Lower leg skin (tissue), 4 donors: ENCODE measurements at regions not wholly inside any gene's neighbourhood (a gene's known extent, or its start where the extent isn't known, plus 50 kb on each side); places are given as distances from the start of the nearest gene placed in this dataset.

ENCODE experiments used
- DNase-seq, 2 donors: peaks; one replicate each; pipeline ENCODE4 v3.0.0-alpha.2; 2019; ENCODE audit warnings: low spot score in 2 of 2
- H3K4me3 ChIP-seq: fragments of 200-600 bp; sonication (generic); 2 replicates; pipeline ENCODE4 v1.5.1; 2017; ENCODE audit warnings: mild to moderate bottlenecking, low read depth; ENCODE audit not compliant: poor library complexity, severe bottlenecking
- CTCF ChIP-seq, 3 donors: fragments of 450-650 bp; IDR thresholded peaks; one replicate each; pipeline ENCODE4 v1.5.1; 2016; ENCODE audit warnings: antibody characterized with exemption in 3 of 3, mild to moderate bottlenecking in 3 of 3, moderate library complexity in 2 of 3
- POLR2A ChIP-seq, 2 donors: fragments of 450-650 bp; IDR thresholded peaks; one replicate each; pipeline ENCODE4 v1.6.1; 2016 to 2017; ENCODE audit warnings: antibody characterized with exemption in 2 of 2, mild to moderate bottlenecking in 1 of 2, moderate library complexity in 1 of 2
- WGBS, 2 donors: methylation state at CpG; one replicate each; pipeline ENCODE4 v1.1.5; 2018; 5-methylcytosine and 5-hydroxymethylcytosine counted together
- intact Hi-C: fragments of 100-400 bp; cut with DNase I; formaldehyde crosslinking; loops from one replicate; pipeline ENCODE4 v1.15.0; 2023; ENCODE audit warnings: low total_unique reads

DNA sequence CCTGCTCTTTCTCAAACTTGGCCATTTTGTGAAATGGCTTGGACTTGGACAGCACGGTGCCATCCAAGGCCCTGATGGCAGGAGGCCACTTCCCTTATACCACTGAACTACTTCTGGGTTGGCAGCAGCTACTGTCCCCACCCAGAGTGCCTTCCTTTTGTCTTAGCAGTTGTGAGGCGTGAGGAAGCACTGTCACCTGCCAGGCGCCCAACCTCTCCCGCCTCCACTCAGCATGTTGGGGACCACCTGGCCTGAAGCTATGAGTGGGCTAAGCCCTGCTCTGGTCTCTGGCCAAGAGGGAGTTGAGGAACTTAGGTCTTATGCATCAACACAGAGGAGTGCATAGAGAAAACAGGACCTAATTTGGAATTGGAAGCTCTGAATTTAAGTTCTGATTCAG, 276.0 kb downstream of the ENC1 start:
- TF ChIP-seq CTCF (IDR thresholded peaks at IDR 0.05) = no peak
- no peak for TF ChIP-seq POLR2A (IDR thresholded peaks at IDR 0.05)
- H3K4me3 ChIP-seq = no peak overlapping the region
- intact Hi-C loops = no loop called here
- no peak for DNase-seq
- 65 to 76% methylated on average over 4 of the region's 4 CpGs for WGBS, 2 donors

DNA sequence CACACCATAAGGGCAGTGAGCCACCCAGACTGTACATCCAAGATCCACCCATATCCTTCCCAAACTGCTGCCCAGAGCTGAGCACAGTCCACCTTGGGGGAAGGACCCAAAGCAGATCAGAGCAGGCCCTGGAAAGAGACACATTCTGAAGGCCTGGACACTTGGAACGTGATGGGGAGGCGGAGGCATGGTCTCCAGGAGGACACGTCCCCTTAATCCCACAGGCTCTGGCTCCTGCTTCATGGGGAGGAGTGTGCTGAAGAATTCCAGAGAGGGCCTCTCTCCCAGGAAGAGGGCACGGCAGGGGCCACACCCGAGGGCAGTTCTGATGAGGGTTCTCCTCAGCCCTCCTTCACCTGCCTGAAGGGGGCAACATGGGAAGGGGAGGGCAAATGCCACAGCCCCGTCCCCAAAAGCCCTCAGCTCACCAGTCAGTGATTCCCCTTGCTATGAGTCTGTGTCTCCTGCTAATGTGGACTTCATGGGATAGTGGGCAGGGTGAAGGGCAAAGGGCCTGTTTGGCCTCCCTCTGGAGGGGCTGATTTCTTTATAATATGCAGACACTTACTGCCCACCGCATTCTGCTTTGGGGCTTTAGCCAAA, 276.8 kb downstream of the ENC1 start:
- no peak for TF ChIP-seq POLR2A (IDR thresholded peaks at IDR 0.05)
- intact Hi-C loops = no loop called here

GRCh38 chr5:74361406-74362358, 278.8 kb downstream of the ENC1 start:
- intact Hi-C loops = no loop called here
- no peak overlapping the region for H3K4me3 ChIP-seq
- WGBS, 2 donors = 76 to 81% methylated on average over 13 of the region's 13 CpGs
- no peak for TF ChIP-seq CTCF (IDR thresholded peaks at IDR 0.05)
- no peak for DNase-seq

More for the DNA sequence above, 276.8 kb downstream of the ENC1 start:
- H3K4me3 ChIP-seq = no peak overlapping the region
- 81 to 86% methylated on average over 7 of the region's 7 CpGs for WGBS, 2 donors
- no peak for DNase-seq

GRCh38 chr5:74360535-74361210, 279.9 kb downstream of the ENC1 start:
- TF ChIP-seq POLR2A (IDR thresholded peaks at IDR 0.05) = no peak
- no peak for TF ChIP-seq CTCF (IDR thresholded peaks at IDR 0.05)
- intact Hi-C loops = no loop called here
- H3K4me3 ChIP-seq = no peak overlapping the region
- WGBS, 2 donors = 69 to 81% methylated on average over 7 of the region's 7 CpGs
- no peak for DNase-seq

DNA sequence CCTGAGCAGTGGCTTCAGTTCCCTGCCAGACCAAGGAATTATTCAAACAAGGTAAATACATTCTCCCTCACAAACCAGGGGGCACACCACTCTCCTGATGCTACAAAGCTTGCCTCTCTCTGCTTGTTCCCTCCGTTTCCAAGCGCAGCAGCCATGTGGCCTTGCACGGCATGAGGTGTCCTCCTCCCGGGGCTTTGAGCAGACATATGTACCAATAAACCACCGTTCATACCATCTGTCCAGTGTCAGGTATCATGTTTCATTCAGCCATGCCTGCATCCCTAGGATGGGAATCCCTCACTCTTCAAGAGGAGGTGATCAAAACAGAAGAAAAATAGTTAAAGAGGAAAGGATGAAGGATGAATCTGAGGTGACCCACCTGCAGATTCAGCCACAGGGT, 282.7 kb downstream of the ENC1 start:
- DNase-seq = no peak
- intact Hi-C loops = no loop called here
- no peak for TF ChIP-seq POLR2A (IDR thresholded peaks at IDR 0.05)
- WGBS, 2 donors = 58 to 75% methylated on average over 5 of the region's 5 CpGs
- H3K4me3 ChIP-seq = no peak overlapping the region

DNA sequence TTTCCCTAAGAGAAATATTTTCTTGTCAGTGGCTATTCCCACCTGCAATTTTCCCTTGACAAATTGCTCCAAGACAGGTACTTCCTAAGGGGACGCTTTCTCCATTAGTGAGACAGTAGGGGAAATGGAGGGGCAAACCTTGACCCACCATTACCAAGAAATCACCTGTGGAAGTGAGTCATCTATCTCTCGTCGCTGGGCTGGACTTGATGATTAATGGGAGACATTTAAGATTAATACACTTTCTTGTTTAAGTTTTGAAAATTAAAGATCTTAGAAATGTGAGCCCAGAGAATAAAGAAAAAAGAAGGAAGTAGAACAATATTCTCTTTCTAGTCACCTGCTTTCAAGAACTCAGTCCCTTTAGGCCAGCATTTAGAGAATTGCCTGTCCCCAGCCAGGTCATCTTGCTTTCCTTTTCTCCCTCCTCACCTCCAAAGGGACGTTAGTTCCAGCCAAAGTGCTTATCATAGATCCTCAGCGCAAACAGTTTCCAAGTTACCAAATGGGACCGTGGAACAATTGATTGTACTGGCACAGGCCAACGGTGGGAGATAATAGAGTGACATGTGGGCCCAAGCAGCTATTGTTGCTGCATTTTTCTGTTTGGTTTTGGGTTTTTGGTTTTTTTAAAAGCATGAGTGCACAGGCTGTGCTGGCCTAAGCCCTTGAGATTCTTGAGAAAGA, 284.4 kb downstream of the ENC1 start:
- no peak for DNase-seq
- intact Hi-C loops = no loop called here
- H3K4me3 ChIP-seq = no peak overlapping the region
- TF ChIP-seq POLR2A (IDR thresholded peaks at IDR 0.05) (no peak), CTCF (IDR thresholded peaks at IDR 0.05) (no peak)
- 85 to 86% methylated on average over 7 of the region's 7 CpGs for WGBS, 2 donors
